ENCODE measurements at regions not wholly inside any gene's neighbourhood (a gene's known extent, or its start where the extent isn't known, plus 50 kb on each side); places are given as distances from the start of the nearest gene placed in this dataset.
A peak's percentile ranks its signal among the peaks of the same experiment; 100 is the strongest.

DNA sequence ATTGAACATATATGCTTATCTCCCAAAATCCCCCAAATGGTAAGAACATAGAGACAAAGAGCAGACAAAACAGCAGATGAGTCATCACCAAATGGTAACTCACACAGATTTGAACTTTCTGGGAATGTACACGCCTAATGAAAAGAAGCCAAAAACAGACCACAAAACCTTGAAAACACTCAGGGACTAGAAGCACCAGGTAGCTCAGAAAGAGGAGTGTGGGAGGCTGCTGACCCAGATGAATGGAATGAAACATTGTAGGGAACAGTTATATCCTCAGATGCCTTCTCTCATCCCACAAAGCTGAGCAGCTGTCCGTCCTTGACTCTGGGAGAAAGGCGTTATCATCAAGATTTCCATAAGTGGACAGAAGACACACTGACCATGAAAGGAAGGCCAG lies 307.0 kb upstream of the USP25 start:
- Histone ChIP-seq H3K36me3 (no peaks in the 10 kb centered on the region), H3K27ac (no peak overlapping the region), H3K9me3 (no peaks in the 10 kb centered on the region), H3K27me3 (no peaks in the 10 kb centered on the region), H3K4me3 (no peak overlapping the region), H3K4me1 (peaks cover 0 to 6% of the 10 kb centered on the region in 2 donors)
- no peak for TF ChIP-seq POLR2AphosphoS5 (IDR thresholded peaks at IDR 0.05)
- TF ChIP-seq, protein P1, sequence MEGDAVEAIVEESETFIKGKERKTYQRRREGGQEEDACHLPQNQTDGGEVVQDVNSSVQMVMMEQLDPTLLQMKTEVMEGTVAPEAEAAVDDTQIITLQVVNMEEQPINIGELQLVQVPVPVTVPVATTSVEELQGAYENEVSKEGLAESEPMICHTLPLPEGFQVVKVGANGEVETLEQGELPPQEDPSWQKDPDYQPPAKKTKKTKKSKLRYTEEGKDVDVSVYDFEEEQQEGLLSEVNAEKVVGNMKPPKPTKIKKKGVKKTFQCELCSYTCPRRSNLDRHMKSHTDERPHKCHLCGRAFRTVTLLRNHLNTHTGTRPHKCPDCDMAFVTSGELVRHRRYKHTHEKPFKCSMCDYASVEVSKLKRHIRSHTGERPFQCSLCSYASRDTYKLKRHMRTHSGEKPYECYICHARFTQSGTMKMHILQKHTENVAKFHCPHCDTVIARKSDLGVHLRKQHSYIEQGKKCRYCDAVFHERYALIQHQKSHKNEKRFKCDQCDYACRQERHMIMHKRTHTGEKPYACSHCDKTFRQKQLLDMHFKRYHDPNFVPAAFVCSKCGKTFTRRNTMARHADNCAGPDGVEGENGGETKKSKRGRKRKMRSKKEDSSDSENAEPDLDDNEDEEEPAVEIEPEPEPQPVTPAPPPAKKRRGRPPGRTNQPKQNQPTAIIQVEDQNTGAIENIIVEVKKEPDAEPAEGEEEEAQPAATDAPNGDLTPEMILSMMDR (IDR thresholded peaks at IDR 0.05): no peak
- DNase-seq (ENCODE audit: low spot score in 2 of 2): no peak
- intact Hi-C loops (cut with DNase I; ENCODE audit: low total_unique reads): no loop called here

DNA sequence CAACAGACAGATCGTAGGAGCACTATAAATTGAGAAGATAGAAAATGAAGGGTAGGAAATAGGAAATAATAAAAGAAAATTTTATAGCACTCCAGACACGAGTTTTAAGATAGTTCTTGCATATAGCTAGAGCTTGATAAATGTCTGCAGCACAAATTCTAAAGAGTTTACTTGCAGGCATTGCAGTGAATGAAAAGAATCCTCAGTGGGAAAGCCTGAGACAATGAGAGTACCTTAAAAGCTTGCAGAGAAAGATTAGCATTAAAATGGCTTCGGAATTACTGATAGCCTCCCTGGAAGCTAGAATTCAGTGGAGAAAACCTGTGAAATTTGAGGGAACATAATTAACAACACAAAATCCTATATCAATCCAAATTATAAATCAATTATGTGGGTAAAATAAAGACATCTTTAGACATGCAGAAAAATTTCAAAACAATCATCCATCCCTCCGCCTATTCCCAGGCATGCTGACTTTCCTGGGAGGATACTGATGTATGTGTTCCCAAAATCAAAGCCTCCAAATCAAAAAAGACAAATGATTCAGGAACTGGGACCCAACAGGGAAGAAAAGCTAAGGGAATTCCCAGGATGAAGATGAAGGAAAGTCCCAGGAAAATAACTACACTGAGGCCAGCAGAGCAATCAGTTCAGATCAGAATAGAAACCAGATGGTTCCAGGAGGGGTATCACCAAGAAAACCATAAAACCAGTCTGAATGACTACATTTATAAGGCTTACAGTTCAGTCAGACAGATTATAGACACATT lies 305.9 kb upstream of the USP25 start:
- no peaks in the 10 kb centered on the region for H3K27me3 ChIP-seq
- no peak overlapping the region for H3K4me3 ChIP-seq
- TF ChIP-seq POLR2A (IDR thresholded peaks at IDR 0.05) (no peak), POLR2AphosphoS5 (IDR thresholded peaks at IDR 0.05) (no peak)
- TF ChIP-seq, protein P1 (IDR thresholded peaks at IDR 0.05): no peak
- no peak for DNase-seq (ENCODE audit: low spot score in 2 of 2)
- no peaks in the 10 kb centered on the region for H3K36me3 ChIP-seq
- H3K4me1 ChIP-seq: peaks cover 0 to 6% of the 10 kb centered on the region in 2 donors
- H3K27ac ChIP-seq: no peak overlapping the region
- H3K9me3 ChIP-seq: no peaks in the 10 kb centered on the region
- intact Hi-C loops (cut with DNase I; ENCODE audit: low total_unique reads): no loop called here

DNA sequence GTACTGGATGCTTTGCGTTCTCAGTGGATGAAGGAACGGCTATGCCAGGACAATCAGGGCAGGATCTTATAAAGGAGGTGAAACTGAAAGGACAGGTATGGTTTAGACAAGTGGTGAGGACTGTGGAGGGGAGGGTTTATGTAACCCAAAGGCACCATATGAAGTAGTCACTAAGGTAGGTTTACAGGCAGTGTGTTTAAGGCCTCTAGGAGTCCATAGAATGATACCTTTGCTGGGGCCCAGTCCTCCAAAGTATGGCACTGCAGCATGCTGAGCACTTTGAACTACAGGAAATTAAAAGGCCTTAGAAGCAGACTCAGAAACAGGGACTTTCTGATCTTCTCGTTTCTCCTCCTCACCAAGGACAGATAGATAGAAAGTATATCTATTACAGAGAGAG lies 304.7 kb upstream of the USP25 start:
- Histone ChIP-seq H3K27ac (no peak overlapping the region), H3K36me3 (no peaks in the 10 kb centered on the region), H3K27me3 (no peaks in the 10 kb centered on the region), H3K9me3 (no peaks in the 10 kb centered on the region), H3K4me1 (peaks cover 0 to 6% of the 10 kb centered on the region in 2 donors), H3K4me3 (no peak overlapping the region)
- DNase-seq (ENCODE audit: low spot score in 2 of 2): no peak
- intact Hi-C loops (cut with DNase I; ENCODE audit: low total_unique reads): no loop called here
- TF ChIP-seq POLR2AphosphoS5 (IDR thresholded peaks at IDR 0.05) (no peak), POLR2A (IDR thresholded peaks at IDR 0.05) (no peak)
- TF ChIP-seq, protein P1 (IDR thresholded peaks at IDR 0.05): no peak

DNA sequence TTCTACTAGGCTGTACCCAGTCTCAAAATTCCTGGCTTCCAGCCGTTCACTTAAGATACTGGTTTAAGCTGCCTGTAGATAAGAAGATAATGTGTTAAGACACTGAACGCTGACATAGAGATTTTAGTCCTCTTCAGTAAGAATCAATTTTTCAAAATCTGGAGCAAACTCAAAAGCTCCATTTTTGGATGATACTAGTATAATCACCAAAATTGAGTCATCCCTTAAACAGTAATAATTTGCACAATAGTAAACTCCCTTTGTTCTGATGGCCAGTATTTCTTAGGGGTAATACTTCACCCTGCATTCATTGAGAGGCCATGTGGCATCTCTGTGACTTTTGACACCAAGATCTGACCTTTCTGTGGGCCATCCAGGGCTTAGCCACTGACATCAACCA lies 299.8 kb upstream of the USP25 start:
- peak overlapping the region; percentile 27 to 59 for H3K27ac ChIP-seq
- DNase-seq (ENCODE audit: low spot score in 2 of 2): no peak
- no peaks in the 10 kb centered on the region for H3K36me3 ChIP-seq
- no peaks in the 10 kb centered on the region for H3K4me1 ChIP-seq
- no peaks in the 10 kb centered on the region for H3K27me3 ChIP-seq
- intact Hi-C loops (cut with DNase I; ENCODE audit: low total_unique reads): no loop called here
- TF ChIP-seq POLR2AphosphoS5 (IDR thresholded peaks at IDR 0.05) (no peak), POLR2A (IDR thresholded peaks at IDR 0.05) (no peak)
- TF ChIP-seq, protein P1 (IDR thresholded peaks at IDR 0.05): no peak
- H3K4me3 ChIP-seq: no peak overlapping the region
- peaks cover 0 to 5% of the 10 kb centered on the region in 2 donors for H3K9me3 ChIP-seq

DNA sequence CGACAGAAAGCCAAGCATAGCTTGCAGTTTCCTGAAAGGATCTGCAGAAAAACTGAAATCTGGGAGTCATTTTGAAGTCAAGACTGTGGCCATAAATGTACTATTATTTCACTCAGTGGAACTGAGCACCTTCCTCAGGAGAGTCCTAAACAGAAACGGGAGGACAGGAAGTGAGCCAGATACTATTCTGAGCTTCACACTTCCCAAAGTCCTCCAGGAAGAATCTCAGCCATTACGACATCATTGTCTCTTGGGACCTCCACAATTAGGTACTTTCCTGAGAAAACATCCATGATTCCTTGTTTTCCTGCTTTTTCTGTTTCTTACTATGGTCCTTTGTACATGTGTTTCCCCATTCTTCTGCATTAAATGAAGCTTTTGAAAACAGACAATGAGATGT lies 299.2 kb upstream of the USP25 start:
- intact Hi-C loops (cut with DNase I; ENCODE audit: low total_unique reads): no loop called here
- no peak overlapping the region for H3K4me3 ChIP-seq
- no peak for DNase-seq (ENCODE audit: low spot score in 2 of 2)

More for the DNA sequence above, 299.2 kb upstream of the USP25 start:
- H3K36me3 ChIP-seq: no peaks in the 10 kb centered on the region
- H3K27ac ChIP-seq: peak overlapping the region; percentile 27 to 59
- H3K27me3 ChIP-seq: no peaks in the 10 kb centered on the region
- no peaks in the 10 kb centered on the region for H3K4me1 ChIP-seq
- H3K9me3 ChIP-seq: peaks cover 0 to 5% of the 10 kb centered on the region in 2 donors
- TF ChIP-seq POLR2AphosphoS5 (IDR thresholded peaks at IDR 0.05): no peak
- no peak for TF ChIP-seq POLR2A (IDR thresholded peaks at IDR 0.05)
- TF ChIP-seq, protein P1 (IDR thresholded peaks at IDR 0.05): no peak

Data from breast epithelium (tissue), 4 donors.